Stimulated activated naive CD8-positive, alpha-beta T cell treated with anti-CD3 and anti-CD28 coated beads, Interleukin-15, amount 100 ng/mL, for 72 hours (primary cell): ENCODE measurements at regions not wholly inside any gene's neighbourhood (a gene's known extent, or its start where the extent isn't known, plus 50 kb on each side); places are given as distances from the start of the nearest gene placed in this dataset.

Source experiments
- ATAC-seq: fragments of 150-1000 bp; cut with Tn5 transposase; 2 replicates; pipeline ENCODE4 v1.10.0; 2021; ENCODE audit warnings: mild to moderate bottlenecking, moderate library complexity
- DNase-seq, 2 donors: peaks; one replicate each; pipeline ENCODE4 v3.0.0; 2021 to 2022
- H3K27ac Mint-ChIP-seq, 2 donors: one replicate each; pipeline ENCODE4 v1.8.0; 2022; ENCODE audit warnings: mild to moderate bottlenecking in 2 of 2, mixed read lengths in 2 of 2, moderate library complexity in 2 of 2
- H3K27me3 Mint-ChIP-seq: one replicate; pipeline ENCODE4 v1.8.0; 2022; ENCODE audit warnings: mixed read lengths
- H3K4me1 Mint-ChIP-seq: one replicate; pipeline ENCODE4 v1.8.0; 2022; ENCODE audit warnings: mild to moderate bottlenecking, mixed read lengths
- H3K4me3 Mint-ChIP-seq, 2 donors: one replicate each; pipeline ENCODE4 v1.8.0; 2022; ENCODE audit warnings: mild to moderate bottlenecking in 2 of 2, mixed read lengths in 2 of 2, moderate library complexity in 1 of 2
- H3K9me3 Mint-ChIP-seq, 2 donors: one replicate each; pipeline ENCODE4 v1.8.0; 2022; ENCODE audit warnings: mixed read lengths in 2 of 2

DNA sequence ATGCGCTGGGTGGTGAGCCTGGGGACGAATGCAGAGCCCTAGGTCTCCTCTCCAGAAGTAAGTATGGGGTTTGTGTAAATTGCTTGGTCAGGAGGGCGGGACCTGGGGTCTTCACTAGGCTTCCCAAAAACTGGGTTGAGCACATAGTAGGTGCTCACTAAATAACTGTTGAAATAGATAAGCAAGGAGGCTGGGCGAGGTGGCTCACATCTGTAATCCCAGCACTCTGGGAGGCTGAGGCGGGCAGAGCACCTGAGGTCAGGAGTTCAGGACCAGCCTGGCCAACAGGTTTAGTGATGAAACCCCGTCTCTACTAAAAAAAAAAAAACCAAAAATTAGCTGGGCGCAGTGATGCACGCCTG lies 163.9 kb upstream of the IER5L start:
- no peak overlapping the region for H3K27ac Mint-ChIP-seq
- no peaks in the 10 kb centered on the region for H3K9me3 Mint-ChIP-seq
- H3K4me3 Mint-ChIP-seq = no peak overlapping the region
- ATAC-seq (no peak), DNase-seq (no peak)
- no peaks in the 10 kb centered on the region for H3K27me3 Mint-ChIP-seq
- peaks cover 15% of the 10 kb centered on the region for H3K4me1 Mint-ChIP-seq

DNA sequence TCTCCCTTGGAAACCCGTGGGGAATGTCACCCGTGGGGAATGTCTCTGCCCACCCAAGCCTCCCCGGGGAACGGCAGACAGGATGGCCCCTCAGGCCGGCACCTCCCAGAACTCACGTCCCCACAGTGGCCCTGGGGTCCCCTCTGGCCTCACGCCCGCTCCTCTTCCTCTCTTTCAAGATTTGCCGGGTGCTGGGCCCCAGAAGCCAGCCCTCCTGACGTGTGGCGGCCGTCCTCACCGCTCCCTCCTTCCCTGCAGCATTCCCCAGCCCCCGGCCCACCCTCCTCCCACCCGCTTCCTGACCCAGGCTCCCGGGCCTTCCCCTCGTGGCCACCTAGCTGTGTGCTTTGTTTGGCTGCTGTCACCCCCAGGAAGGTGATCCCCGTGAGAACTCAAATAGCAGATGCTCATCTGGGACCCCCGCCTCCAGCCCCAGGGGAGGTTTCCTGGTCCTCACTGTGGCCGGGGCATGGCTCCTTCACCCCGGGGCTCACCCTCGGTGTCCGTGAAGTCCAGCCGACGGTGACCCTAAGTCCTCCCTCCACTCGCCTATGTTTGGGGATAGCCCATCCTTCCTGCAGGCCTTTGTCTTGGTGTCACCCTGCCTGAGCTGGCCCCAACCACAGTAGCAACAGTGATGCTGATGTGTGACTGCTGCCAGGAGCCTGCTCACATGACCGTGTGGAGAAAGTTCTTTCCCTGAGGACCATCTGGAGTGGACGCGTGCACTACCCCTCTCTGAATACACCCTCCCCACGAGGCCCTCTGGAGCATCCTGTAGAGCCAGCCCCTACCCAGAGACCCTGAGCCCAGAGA lies 163.3 kb upstream of the IER5L start:
- no peak overlapping the region for H3K27ac Mint-ChIP-seq
- H3K4me3 Mint-ChIP-seq = no peak overlapping the region
- no peak for DNase-seq
- H3K4me1 Mint-ChIP-seq = peaks cover 15% of the 10 kb centered on the region
- no peak for ATAC-seq
- H3K27me3 Mint-ChIP-seq = no peaks in the 10 kb centered on the region
- H3K9me3 Mint-ChIP-seq = no peaks in the 10 kb centered on the region

DNA sequence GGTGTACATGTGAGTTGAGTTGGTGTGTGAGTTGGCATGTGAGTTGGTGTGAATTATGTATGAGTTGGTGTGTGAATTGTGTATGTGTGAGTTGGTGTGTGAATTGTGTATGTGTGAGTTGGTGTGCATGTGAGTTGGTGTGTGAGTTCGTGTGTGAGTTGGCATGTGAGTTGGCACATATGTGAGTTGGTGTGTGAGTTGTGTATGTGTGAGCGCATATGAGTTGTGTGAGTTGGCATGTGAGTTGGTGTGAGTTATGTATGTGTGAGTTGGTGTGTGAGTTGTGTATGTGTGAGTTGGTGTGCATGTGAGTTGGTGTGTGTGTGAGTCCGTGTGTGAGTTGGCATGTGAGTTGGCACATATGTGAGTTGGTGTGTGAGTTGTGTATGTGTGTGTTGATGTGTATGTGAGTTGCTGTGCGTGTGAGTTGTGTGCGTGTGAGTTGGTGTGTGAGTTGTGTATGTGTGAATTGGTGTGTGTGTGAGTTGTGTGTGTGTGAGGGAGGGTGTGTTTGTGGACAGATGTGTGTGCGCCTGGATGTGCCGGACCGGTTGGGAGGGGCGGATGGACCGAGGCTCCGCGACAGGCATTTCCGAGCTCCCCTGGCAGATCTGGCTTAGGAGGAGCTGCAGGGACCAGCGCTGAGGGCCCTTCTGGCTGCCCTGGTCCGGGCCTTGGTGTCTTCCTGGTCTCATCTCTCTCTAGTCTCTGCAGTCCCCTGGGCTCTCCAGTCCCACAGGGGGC lies 162.5 kb upstream of the IER5L start:
- Mint-ChIP-seq H3K4me3 (no peak overlapping the region), H3K27me3 (no peaks in the 10 kb centered on the region), H3K4me1 (peaks cover 12% of the 10 kb centered on the region), H3K9me3 (no peaks in the 10 kb centered on the region), H3K27ac (no peak overlapping the region)
- DNase-seq (no peak), ATAC-seq (no peak)

DNA sequence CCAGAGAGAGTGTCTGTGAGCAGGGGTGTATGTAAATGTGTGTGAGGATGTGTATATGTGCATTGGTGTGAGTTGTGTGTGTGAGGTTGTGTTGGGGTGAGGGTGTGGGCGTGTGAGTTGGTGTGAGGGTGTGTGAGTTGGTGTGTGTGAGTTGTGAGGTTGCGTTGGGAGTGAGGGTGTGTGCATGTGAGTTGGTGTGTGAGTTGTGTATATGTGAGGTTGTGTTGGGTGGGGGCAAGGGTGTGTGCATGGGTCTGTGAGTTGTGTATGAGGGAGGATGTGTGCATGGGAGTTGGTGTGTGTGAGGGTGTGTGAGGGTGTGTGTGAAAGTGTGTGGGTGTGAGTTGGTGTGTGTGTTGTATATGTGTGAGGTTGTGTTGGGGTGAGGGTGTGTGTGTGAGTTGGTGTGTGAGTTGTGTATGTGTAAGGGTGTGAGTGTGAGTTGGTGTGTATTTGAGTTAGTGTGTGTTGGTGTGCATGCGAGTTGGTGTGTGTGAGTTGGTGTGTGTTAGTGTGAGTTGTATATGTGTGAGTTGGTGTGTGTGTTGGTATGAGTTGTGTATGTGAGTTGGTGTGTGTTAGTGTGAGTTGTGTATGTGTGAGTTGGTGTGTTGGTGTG lies 161.6 kb upstream of the IER5L start:
- no peak overlapping the region for H3K4me3 Mint-ChIP-seq
- H3K27me3 Mint-ChIP-seq = no peaks in the 10 kb centered on the region
- no peaks in the 10 kb centered on the region for H3K9me3 Mint-ChIP-seq
- ATAC-seq (no peak), DNase-seq (no peak)
- H3K4me1 Mint-ChIP-seq = peaks cover 20% of the 10 kb centered on the region
- no peak overlapping the region for H3K27ac Mint-ChIP-seq

DNA sequence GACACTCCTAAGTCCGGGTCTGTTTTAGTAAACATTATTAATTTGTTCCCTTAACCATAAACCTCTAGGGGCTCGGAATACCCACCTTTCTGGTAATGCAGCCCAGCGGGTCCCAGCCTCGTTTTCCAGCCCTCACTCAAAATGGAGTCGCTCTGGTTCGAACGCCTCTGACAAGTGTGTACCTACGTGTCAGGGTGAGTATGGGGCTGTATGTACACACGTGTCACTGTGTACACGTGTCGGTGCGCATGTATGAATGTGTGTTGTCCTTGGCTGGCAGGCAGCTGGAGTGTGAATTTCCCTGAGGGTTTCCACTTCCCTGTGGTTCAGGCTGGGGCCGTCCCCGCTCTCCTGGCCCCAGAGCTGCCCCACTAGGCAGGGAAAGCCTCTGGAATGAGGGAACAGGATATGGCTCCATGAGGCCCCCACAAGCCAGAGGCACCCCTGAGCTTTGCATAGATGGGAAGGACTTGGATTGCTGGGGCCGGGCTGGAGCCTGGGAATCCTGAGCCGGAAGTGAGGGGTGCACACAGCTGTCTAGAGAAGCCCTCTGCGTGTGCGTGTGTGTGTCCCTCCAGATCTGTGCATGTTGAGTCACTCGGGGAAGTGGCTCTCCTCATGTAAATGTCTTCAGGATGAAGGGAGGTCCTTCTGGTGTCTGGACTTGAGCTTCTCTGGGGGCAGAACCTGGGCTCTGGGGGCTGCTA lies 160.8 kb upstream of the IER5L start:
- Mint-ChIP-seq H3K4me1 (peaks cover 28% of the 10 kb centered on the region), H3K9me3 (no peaks in the 10 kb centered on the region), H3K4me3 (no peak overlapping the region), H3K27ac (no peak overlapping the region), H3K27me3 (no peaks in the 10 kb centered on the region)
- ATAC-seq = no peak
- DNase-seq = no peak

DNA sequence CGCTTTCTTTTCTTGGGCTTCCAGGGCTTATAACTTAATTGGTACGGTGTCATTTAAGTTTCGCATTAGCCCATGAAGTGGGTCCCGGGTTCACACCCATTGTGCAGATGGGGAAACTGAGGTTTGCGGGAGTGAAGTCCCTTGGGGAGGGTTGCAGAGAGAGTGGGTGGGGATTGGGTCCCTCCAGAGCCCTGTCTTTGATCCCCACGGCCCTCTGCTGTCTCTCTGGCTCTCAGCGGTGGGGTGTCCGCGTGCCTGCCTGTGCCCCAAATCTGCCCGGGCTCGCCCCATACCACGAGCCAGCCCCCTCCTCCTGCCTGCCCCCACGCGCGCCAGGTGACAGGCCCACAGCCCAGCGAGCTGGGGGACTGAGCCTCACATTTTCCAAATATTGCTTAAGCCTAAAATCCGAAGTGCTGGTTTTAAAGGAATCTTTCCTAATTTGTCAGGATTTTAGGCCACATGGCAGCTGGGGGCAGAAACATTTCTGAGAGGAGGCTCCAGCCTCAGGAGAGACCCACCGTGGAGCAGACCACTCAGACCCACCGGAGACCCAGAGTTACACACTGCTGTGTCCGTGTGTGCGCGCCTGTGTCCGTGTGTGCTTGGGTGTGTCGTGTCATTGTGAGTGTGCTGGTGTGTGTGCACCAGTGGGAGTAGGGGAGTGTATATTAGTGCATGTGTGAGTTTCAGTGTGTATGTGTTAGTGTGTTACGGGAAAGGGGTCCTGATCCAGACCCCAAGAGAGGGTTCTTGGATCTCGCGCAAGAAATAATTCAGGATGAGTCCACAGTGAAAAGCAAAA lies 159.5 kb upstream of the IER5L start:
- ATAC-seq = no peak
- Mint-ChIP-seq H3K4me3 (peak overlapping the region; percentile 76 to 77), H3K9me3 (no peaks in the 10 kb centered on the region), H3K4me1 (peaks cover 33% of the 10 kb centered on the region), H3K27me3 (no peaks in the 10 kb centered on the region), H3K27ac (peak overlapping the region in 1 of 2 donors; percentile 21)
- no peak for DNase-seq

DNA sequence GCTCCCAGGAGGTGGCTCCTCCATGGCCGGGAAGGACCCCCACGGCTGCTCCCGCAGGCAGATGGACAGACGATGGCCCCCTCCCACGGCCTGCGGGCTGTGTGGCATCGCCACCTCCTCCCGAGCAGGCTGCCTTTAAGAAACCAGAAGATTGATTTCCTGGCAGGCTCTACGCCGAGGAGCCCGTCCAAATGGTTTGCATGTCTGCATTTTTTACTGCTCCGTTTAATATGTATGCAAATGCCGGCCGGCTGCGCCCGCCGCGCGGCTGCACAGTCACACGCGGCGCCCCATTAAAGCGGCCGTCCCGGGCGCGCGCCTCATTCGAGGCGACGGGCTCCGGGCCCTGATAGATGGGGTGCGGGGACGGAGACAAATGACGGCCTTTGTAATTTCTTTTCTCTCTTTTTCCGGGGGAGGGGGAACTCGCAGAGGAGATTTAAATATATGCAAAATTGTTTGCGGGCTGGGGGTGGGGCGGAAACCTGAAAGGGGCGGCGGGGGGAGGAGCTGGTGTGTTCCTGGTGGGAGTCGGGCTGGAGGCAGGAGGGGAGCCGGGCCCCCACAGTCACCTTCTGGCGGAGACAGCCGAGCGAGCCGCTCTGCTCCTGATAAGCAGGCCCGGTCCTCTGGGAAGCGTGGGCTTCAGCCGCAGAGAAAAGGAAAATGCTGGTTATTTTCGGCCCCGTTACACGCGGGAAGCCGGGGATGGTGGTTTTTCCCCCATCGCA lies 158.7 kb upstream of the IER5L start:
- Mint-ChIP-seq H3K9me3 (peaks cover 0 to under 1% of the 10 kb centered on the region in 2 donors), H3K27me3 (no peaks in the 10 kb centered on the region), H3K4me3 (peak overlapping the region; percentile 76 to 77), H3K27ac (peak overlapping the region; percentile 55 to 73), H3K4me1 (peaks cover 38% of the 10 kb centered on the region)
- ATAC-seq = peak; percentile 52
- DNase-seq = peak; percentile 29 to 30

DNA sequence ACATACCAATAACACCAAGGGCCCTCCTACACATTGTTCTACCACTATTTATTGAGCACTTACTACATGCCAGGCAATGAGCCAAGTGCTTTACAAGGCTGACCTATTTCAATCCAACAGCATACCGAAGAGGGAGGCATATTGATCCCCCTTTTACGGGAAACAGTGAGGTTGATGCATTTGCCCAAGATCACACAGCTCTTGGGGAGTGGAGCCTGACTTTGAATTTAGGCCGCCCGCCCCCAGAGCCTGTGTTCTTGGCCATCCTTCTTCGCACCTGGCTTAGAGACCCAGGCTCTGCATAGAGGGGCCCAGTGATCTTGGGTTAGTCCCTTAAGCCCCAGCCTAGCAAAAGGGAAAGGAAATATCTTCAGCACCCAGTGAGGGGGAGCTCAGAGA lies 158.1 kb upstream of the IER5L start:
- Mint-ChIP-seq H3K4me1 (peaks cover 38% of the 10 kb centered on the region), H3K27ac (no peak overlapping the region), H3K27me3 (no peaks in the 10 kb centered on the region), H3K4me3 (peak overlapping the region in 1 of 2 donors; percentile 76), H3K9me3 (peaks cover 3 to 7% of the 10 kb centered on the region in 2 donors)
- ATAC-seq (no peak), DNase-seq (no peak)

DNA sequence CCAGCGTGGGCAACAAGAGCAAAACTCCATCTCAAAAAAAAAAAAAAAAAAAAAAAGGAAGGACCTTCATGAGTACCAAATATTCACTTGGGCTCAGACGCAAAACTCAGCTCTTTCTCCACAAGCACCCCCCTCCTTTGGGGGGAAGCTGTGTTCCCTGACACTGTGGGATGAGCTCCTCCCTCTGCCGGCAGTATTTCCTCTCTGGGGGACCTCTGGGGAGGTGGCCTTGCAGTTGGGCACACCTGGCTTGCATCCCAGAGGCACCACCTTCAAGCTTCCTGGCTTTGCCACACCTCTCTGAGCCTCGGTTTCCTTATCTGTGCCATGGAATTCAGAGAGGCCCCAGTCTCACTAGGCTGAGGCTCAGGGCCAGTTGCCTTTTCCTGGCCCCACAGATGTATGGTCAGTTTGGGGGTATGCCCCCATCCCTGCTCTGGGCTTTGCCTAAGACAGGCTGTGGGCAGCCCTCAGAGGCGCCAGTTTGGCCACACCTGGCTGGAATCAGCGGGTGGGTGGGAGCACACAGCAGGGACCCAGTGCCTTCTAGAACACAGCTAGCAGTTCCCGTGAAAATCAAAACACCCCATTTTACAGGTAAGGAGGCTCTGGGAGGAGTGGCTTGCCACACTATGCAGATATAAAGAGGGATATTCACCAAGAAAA lies 157.5 kb upstream of the IER5L start:
- Mint-ChIP-seq H3K27me3 (no peaks in the 10 kb centered on the region), H3K9me3 (peaks cover 9 to 12% of the 10 kb centered on the region in 2 donors), H3K4me1 (peaks cover 38% of the 10 kb centered on the region), H3K4me3 (no peak overlapping the region), H3K27ac (no peak overlapping the region)
- DNase-seq (no peak), ATAC-seq (no peak)

DNA sequence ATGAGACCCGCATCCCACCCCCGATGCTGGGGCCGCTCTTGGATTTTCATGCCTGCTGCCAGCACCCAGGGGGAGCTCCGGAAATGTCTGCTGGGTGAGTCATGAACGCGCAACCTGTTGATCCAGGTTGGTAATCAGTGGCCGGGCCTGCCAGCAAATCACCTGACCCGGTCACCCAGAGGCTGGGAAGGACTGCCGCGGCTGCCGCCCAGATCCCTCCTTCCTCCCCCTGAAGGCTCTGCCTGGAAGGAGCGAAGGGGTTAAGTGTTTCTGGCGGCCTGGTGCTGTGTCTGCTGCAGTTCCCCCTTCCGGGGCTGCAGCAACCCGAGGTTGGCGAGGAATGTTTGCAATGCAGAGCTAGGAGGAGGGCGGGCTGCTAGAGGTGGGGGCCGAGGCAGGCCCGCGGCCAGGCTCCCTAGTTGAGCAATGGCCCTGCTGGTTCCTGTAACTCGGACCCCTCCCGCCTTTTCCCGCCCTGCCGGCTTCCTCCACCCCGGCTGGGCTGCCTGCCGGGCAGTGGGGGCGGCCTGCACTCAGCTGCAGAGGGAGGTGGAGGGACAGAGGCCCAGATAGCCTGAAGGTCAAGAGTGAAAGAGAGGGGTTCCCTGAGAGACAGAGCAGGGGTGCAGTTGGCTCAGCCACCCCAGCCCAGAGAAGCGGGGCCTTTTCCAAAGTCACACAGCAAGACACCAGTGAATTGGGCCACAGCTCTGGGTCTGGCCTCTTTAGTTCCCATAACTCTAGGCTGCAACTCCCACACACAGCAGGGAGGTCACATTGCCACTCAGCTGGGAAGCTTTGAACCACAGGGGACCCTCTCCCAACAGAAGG lies 156.3 kb upstream of the IER5L start:
- peak; percentile 39 to 64 for DNase-seq
- Mint-ChIP-seq H3K4me1 (peaks cover 38% of the 10 kb centered on the region), H3K9me3 (peaks cover 9 to 16% of the 10 kb centered on the region in 2 donors), H3K27me3 (no peaks in the 10 kb centered on the region), H3K4me3 (peak overlapping the region; percentile 60 to 69), H3K27ac (peak overlapping the region; percentile 77 to 82)
- ATAC-seq = peak; percentile 73

DNA sequence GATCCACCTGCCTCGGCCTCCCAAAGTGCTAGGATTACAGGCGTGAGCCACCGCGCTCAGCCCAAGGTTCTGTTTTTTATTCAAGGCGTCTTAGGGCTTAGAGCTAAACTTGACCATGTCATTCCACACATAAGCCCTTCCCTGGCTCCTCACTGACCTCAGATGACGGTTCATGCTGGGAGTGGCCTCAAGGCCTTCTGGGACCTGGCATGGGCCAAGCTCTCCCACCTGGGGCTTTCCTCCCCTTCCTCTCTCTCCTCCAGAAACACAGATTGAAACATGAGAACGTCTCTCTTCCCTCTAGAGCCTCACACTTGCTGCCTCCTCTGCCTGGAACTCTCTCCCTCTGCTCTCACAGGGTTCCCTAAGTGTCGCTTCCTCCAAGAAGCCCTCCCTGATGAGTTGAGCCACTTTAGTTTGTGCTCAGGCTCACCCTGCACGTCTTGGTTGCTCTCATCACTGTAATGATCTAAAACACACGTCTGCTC lies 155.6 kb upstream of the IER5L start:
- ATAC-seq = no peak
- Mint-ChIP-seq H3K9me3 (peaks cover 9 to 16% of the 10 kb centered on the region in 2 donors), H3K4me1 (peaks cover 44% of the 10 kb centered on the region), H3K27ac (peak overlapping the region; percentile 77 to 82), H3K27me3 (no peaks in the 10 kb centered on the region), H3K4me3 (peak overlapping the region; percentile 60 to 69)
- DNase-seq = no peak

DNA sequence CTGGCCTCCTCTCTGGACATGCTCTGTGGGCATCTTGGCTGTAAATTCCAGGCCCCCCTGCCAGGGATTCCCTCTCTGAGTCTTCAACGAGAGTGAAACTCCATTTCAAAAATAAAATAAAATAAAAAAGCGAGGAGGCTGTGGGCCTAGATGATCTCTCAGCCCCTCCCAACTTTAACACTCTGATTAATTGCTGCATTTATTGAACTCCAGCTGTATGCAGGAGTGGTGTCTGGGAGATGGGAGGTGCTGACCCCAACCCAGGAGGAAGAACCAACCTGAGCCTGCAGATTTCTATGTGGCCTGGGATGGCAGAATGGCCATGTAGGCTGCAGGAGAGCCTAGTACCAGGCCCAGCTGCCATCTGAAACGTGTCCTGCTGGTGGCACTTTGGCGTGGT lies 154.5 kb upstream of the IER5L start:
- peaks cover 55% of the 10 kb centered on the region for H3K4me1 Mint-ChIP-seq
- H3K27me3 Mint-ChIP-seq = no peaks in the 10 kb centered on the region
- H3K4me3 Mint-ChIP-seq = no peak overlapping the region
- no peak for DNase-seq
- H3K9me3 Mint-ChIP-seq = peaks cover 9 to 16% of the 10 kb centered on the region in 2 donors
- ATAC-seq = no peak
- H3K27ac Mint-ChIP-seq = no peak overlapping the region
